ENCODE measurements at regions not wholly inside any gene's neighbourhood (a gene's known extent, or its start where the extent isn't known, plus 50 kb on each side); places are given as distances from the start of the nearest gene placed in this dataset.

- Histone ChIP-seq H2AFZ (ENCODE audit: low read length) (no peak overlapping the region), H3K9ac (ENCODE audit: insufficient read depth, low read length) (no peak overlapping the region), H3K36me3 (ENCODE audit: control insufficient read depth, insufficient read depth, low read length) (no peaks in the 10 kb centered on the region), H3K4me3 (replicated peaks in 1 of 4; ENCODE audit: control extremely low read depth in 1 of 4, insufficient read depth in 1 of 4, low read depth in 3 of 4, low read length in 4 of 4) (no peak overlapping the region), H3K79me2 (ENCODE audit: control insufficient read depth, insufficient read depth, low read length) (no peaks in the 10 kb centered on the region), H3K9me3 (ENCODE audit: control insufficient read depth, insufficient read depth, low read depth, low read length) (no peaks in the 10 kb centered on the region), H4K20me1 (ENCODE audit: control insufficient read depth, extremely low read depth, insufficient read depth, low read length) (no peaks in the 10 kb centered on the region), H3K27ac (ENCODE audit: insufficient read depth, low read length) (no peak overlapping the region), H3K27me3 (ENCODE audit: control insufficient read depth, insufficient read depth, low read length) (no peaks in the 10 kb centered on the region), H3K4me1 (ENCODE audit: control insufficient read depth, extremely low read depth, insufficient read depth, low read length) (no peaks in the 10 kb centered on the region), H3K4me2 (ENCODE audit: extremely low read depth, insufficient read depth, low read length) (no peak overlapping the region)
- DNase-seq (ENCODE audit: low read depth in 2 of 2) = no peak
- no peak for TF ChIP-seq CTCF (conservative IDR thresholded peaks at IDR 0.05 in 1 of 2, IDR thresholded peaks at IDR 0.05 in 1 of 2; ENCODE audit: low read depth in 1 of 2, low read length in 2 of 2)
- no peak for TF ChIP-seq EZH2 (IDR thresholded peaks at IDR 0.05; ENCODE audit: low read length, missing control alignments)
Observed at GRCh38 chr14:36438883-36439282, 81.1 kb downstream of the NKX2-1 start.

- H3K4me1 ChIP-seq (ENCODE audit: control insufficient read depth, extremely low read depth, insufficient read depth, low read length) = no peaks in the 10 kb centered on the region
Observed at GRCh38 chr14:36430662-36431084, 89.4 kb downstream of the NKX2-1 start.

GRCh38 chr14:36430169-36430568 is 89.9 kb downstream of the NKX2-1 start:
- Histone ChIP-seq H3K4me3 (replicated peaks in 1 of 4; ENCODE audit: control extremely low read depth in 1 of 4, insufficient read depth in 1 of 4, low read depth in 3 of 4, low read length in 4 of 4) (no peak overlapping the region), H3K4me1 (ENCODE audit: control insufficient read depth, extremely low read depth, insufficient read depth, low read length) (no peaks in the 10 kb centered on the region), H3K4me2 (ENCODE audit: extremely low read depth, insufficient read depth, low read length) (no peak overlapping the region), H3K9me3 (ENCODE audit: control insufficient read depth, insufficient read depth, low read depth, low read length) (no peaks in the 10 kb centered on the region), H3K36me3 (ENCODE audit: control insufficient read depth, insufficient read depth, low read length) (no peaks in the 10 kb centered on the region), H3K9ac (ENCODE audit: insufficient read depth, low read length) (no peak overlapping the region), H3K27me3 (ENCODE audit: control insufficient read depth, insufficient read depth, low read length) (no peaks in the 10 kb centered on the region), H3K27ac (ENCODE audit: insufficient read depth, low read length) (no peak overlapping the region), H3K79me2 (ENCODE audit: control insufficient read depth, insufficient read depth, low read length) (no peaks in the 10 kb centered on the region), H4K20me1 (ENCODE audit: control insufficient read depth, extremely low read depth, insufficient read depth, low read length) (no peaks in the 10 kb centered on the region), H2AFZ (ENCODE audit: low read length) (no peak overlapping the region)
- DNase-seq (ENCODE audit: low read depth in 2 of 2) = no peak
- no peak for TF ChIP-seq EZH2 (IDR thresholded peaks at IDR 0.05; ENCODE audit: low read length, missing control alignments)
- TF ChIP-seq CTCF (conservative IDR thresholded peaks at IDR 0.05 in 1 of 2, IDR thresholded peaks at IDR 0.05 in 1 of 2; ENCODE audit: low read depth in 1 of 2, low read length in 2 of 2) = no peak

More at GRCh38 chr14:36430662-36431084, 89.4 kb downstream of the NKX2-1 start:
- TF ChIP-seq EZH2 (IDR thresholded peaks at IDR 0.05; ENCODE audit: low read length, missing control alignments) (no peak), CTCF (conservative IDR thresholded peaks at IDR 0.05 in 1 of 2, IDR thresholded peaks at IDR 0.05 in 1 of 2; ENCODE audit: low read depth in 1 of 2, low read length in 2 of 2) (no peak)
- DNase-seq (ENCODE audit: low read depth in 2 of 2) = no peak
- Histone ChIP-seq H2AFZ (ENCODE audit: low read length) (no peak overlapping the region), H3K9ac (ENCODE audit: insufficient read depth, low read length) (no peak overlapping the region), H3K27me3 (ENCODE audit: control insufficient read depth, insufficient read depth, low read length) (no peaks in the 10 kb centered on the region), H3K4me3 (replicated peaks in 1 of 4; ENCODE audit: control extremely low read depth in 1 of 4, insufficient read depth in 1 of 4, low read depth in 3 of 4, low read length in 4 of 4) (no peak overlapping the region), H4K20me1 (ENCODE audit: control insufficient read depth, extremely low read depth, insufficient read depth, low read length) (no peaks in the 10 kb centered on the region), H3K79me2 (ENCODE audit: control insufficient read depth, insufficient read depth, low read length) (no peaks in the 10 kb centered on the region), H3K36me3 (ENCODE audit: control insufficient read depth, insufficient read depth, low read length) (no peaks in the 10 kb centered on the region), H3K9me3 (ENCODE audit: control insufficient read depth, insufficient read depth, low read depth, low read length) (no peaks in the 10 kb centered on the region), H3K27ac (ENCODE audit: insufficient read depth, low read length) (no peak overlapping the region), H3K4me2 (ENCODE audit: extremely low read depth, insufficient read depth, low read length) (no peak overlapping the region)
